Right atrium auricular region (tissue), 2 donors: ENCODE measurements at regions not wholly inside any gene's neighbourhood (a gene's known extent, or its start where the extent isn't known, plus 50 kb on each side); places are given as distances from the start of the nearest gene placed in this dataset.

Experiments used
- DNase-seq: peaks from one replicate; pipeline ENCODE4 v3.0.0-alpha.2; 2019; ENCODE audit warnings: low spot score
- H3K27ac ChIP-seq, 2 donors: fragments of 200-600 bp; sonication (generic); 1 replicate in 1 of 2; 2 replicates in 1 of 2; pipeline ENCODE4 v1.5.1; 2016 to 2019
- H3K27me3 ChIP-seq, 2 donors: fragments of 200-600 bp; sonication (generic); one replicate each; pipeline versions ENCODE4 v1.5.1 to v1.6.0; 2017 to 2019
- H3K36me3 ChIP-seq: fragments of 200-600 bp; sonication (generic); one replicate; pipeline ENCODE4 v1.5.1; 2016
- H3K4me1 ChIP-seq, 2 donors: fragments of 200-600 bp; sonication (generic); one replicate each; pipeline versions ENCODE4 v1.5.1 to v1.6.0; 2017 to 2019
- H3K4me3 ChIP-seq, 2 donors: fragments of 200-600 bp; sonication (generic); 1 replicate in 1 of 2; 2 replicates in 1 of 2; pipeline ENCODE4 v1.5.1; 2017 to 2019; ENCODE audit warnings: mild to moderate bottlenecking in 1 of 2, moderate library complexity in 1 of 2
- H3K9me3 ChIP-seq, 2 donors: fragments of 200-600 bp; sonication (generic); one replicate each; pipeline ENCODE4 v1.5.1; 2019
- TF ChIP-seq, protein P1 (sequence below), 2 donors: fragments of 200-600 bp; sonication (generic); IDR thresholded peaks; one replicate each; pipeline ENCODE4 v1.5.1; 2019; ENCODE audit warnings: antibody characterized with exemption in 2 of 2

DNA sequence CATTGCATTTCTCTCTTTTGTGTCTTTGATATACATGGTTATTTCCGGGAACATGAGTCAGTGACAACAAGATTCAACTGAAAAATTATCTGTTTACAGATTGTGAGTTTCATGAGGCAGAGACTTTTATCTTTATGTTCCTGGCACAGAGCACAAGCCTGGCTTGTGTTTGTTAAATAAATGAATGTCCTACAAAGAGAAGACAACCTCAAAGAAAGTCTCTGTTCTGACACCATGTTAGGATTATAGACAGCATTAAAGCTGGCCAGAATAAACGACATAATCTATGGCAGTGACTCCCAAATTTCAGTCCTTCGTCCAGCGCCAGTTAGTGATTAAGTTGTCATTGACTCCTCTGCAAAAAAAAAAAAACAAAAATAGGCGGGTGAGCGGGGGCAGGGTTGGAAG lies 97.4 kb upstream of the DNAJC10 start:
- Histone ChIP-seq H3K36me3 (no peaks in the 10 kb centered on the region), H3K27me3 (no peaks in the 10 kb centered on the region), H3K27ac (no peak overlapping the region), H3K4me3 (no peak overlapping the region), H3K4me1 (peaks cover 0 to 7% of the 10 kb centered on the region in 2 donors), H3K9me3 (no peaks in the 10 kb centered on the region)
- TF ChIP-seq, protein P1, sequence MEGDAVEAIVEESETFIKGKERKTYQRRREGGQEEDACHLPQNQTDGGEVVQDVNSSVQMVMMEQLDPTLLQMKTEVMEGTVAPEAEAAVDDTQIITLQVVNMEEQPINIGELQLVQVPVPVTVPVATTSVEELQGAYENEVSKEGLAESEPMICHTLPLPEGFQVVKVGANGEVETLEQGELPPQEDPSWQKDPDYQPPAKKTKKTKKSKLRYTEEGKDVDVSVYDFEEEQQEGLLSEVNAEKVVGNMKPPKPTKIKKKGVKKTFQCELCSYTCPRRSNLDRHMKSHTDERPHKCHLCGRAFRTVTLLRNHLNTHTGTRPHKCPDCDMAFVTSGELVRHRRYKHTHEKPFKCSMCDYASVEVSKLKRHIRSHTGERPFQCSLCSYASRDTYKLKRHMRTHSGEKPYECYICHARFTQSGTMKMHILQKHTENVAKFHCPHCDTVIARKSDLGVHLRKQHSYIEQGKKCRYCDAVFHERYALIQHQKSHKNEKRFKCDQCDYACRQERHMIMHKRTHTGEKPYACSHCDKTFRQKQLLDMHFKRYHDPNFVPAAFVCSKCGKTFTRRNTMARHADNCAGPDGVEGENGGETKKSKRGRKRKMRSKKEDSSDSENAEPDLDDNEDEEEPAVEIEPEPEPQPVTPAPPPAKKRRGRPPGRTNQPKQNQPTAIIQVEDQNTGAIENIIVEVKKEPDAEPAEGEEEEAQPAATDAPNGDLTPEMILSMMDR (IDR thresholded peaks at IDR 0.05), result no peak
- no peak for DNase-seq

GRCh38 chr2:182619276-182619675 lies 96.8 kb upstream of the DNAJC10 start:
- no peaks in the 10 kb centered on the region for H3K9me3 ChIP-seq
- no peaks in the 10 kb centered on the region for H3K36me3 ChIP-seq
- peaks cover 0 to 7% of the 10 kb centered on the region in 2 donors for H3K4me1 ChIP-seq
- DNase-seq, result no peak
- TF ChIP-seq, protein P1 (IDR thresholded peaks at IDR 0.05), result no peak
- no peaks in the 10 kb centered on the region for H3K27me3 ChIP-seq
- H3K27ac ChIP-seq, result no peak overlapping the region
- H3K4me3 ChIP-seq, result no peak overlapping the region

DNA sequence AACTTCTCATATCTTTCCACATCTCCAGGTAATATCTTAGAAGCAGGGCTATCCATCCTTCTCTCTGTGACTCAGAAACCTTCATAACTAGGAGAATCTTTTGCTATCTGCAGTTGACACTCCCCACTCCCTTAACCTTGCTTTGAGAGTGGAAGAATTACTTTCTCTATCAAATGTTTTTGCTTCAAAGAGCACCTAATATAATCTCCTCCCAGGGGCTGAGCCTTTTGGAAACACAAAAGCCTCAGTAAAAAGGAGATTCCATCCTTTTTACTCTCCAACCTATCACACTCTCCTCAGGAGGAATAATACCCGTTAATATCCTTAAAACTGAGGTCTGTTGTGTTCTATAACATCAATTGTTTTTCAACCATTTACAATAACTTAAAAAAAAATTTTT lies 94.9 kb upstream of the DNAJC10 start:
- peaks cover 0 to 7% of the 10 kb centered on the region in 2 donors for H3K4me1 ChIP-seq
- H3K27me3 ChIP-seq, result no peaks in the 10 kb centered on the region
- H3K27ac ChIP-seq, result no peak overlapping the region
- DNase-seq, result no peak
- H3K9me3 ChIP-seq, result no peaks in the 10 kb centered on the region
- TF ChIP-seq, protein P1 (IDR thresholded peaks at IDR 0.05), result no peak
- H3K36me3 ChIP-seq, result no peaks in the 10 kb centered on the region
- H3K4me3 ChIP-seq, result no peak overlapping the region

DNA sequence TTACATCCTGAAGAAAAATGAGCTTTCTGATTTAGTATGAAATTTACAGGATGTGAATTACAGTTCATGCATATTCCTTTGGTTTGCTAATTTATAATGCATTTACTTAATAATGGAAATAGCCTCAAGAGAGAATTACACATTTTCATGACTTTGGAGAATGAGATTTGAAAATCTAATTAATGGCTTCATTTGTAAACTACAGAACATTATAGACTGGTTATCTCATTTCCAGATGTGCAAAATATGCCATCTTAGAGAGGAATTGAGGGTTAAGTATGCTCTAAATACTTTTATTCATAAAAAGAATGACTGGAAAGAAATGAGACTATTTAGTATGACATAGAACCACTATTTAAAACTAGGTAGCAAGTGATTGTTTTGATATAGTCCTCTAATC lies 94.2 kb upstream of the DNAJC10 start:
- Histone ChIP-seq H3K27ac (no peak overlapping the region), H3K36me3 (no peaks in the 10 kb centered on the region), H3K4me3 (no peak overlapping the region), H3K9me3 (no peaks in the 10 kb centered on the region), H3K4me1 (peaks cover 0 to 7% of the 10 kb centered on the region in 2 donors), H3K27me3 (no peaks in the 10 kb centered on the region)
- TF ChIP-seq, protein P1 (IDR thresholded peaks at IDR 0.05), result no peak
- DNase-seq, result no peak

GRCh38 chr2:182622231-182622630 lies 93.8 kb upstream of the DNAJC10 start:
- TF ChIP-seq, protein P1 (IDR thresholded peaks at IDR 0.05), result no peak

DNA sequence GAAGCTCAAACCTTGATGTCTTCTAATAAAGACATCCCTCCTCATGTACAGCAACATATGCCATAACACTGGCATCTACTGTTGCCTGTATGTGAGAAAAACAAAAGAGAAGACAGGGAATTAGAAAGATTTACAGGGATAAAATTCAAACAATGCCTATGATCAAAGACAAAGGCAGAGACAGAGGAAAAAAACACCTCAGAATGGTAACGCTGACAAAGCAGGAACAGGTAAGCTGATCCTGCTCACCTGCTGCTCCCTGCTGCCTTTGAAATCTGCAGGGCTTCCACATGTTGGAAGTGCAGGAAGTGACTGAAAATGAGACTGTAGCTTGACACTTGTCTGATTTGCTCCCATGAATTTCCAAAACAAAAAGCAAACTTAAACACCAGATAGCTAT lies 90.2 kb upstream of the DNAJC10 start:
- TF ChIP-seq, protein P1 (IDR thresholded peaks at IDR 0.05), result no peak
- Histone ChIP-seq H3K9me3 (no peaks in the 10 kb centered on the region), H3K4me3 (no peak overlapping the region), H3K27me3 (no peaks in the 10 kb centered on the region), H3K4me1 (no peaks in the 10 kb centered on the region), H3K27ac (no peak overlapping the region), H3K36me3 (no peaks in the 10 kb centered on the region)
- no peak for DNase-seq

More at GRCh38 chr2:182622231-182622630, 93.8 kb upstream of the DNAJC10 start:
- H3K36me3 ChIP-seq, result no peaks in the 10 kb centered on the region
- no peak overlapping the region for H3K4me3 ChIP-seq
- no peak for DNase-seq
- H3K27ac ChIP-seq, result no peak overlapping the region
- peaks cover 0 to 7% of the 10 kb centered on the region in 2 donors for H3K4me1 ChIP-seq
- no peaks in the 10 kb centered on the region for H3K9me3 ChIP-seq
- no peaks in the 10 kb centered on the region for H3K27me3 ChIP-seq
